ENCODE measurements at regions not wholly inside any gene's neighbourhood (a gene's known extent, or its start where the extent isn't known, plus 50 kb on each side); places are given as distances from the start of the nearest gene placed in this dataset.
"Not testable (repeated sequence)": the region's sequence is repeated elsewhere in the genome, so short reads cannot be mapped to it uniquely, and the experiment has no call there.

GRCh38 chr2:59326581-59327365 is 1085.6 kb upstream of the FANCL start:
- H3K36me3 ChIP-seq (ENCODE audit: control insufficient read depth in 2 of 4, insufficient read depth in 4 of 4, low read length in 3 of 4); H3K23ac ChIP-seq (ENCODE audit: insufficient read length); H3K4ac ChIP-seq (replicated peaks; ENCODE audit: insufficient read length, low read depth, low read length); POLR2A ChIA-PET (ENCODE audit: partially characterized antibody); H2BK15ac ChIP-seq (ENCODE audit: low read length); H2AK5ac ChIP-seq (ENCODE audit: low read depth, low read length); H3K14ac ChIP-seq (ENCODE audit: insufficient read length); H3K9ac ChIP-seq (replicated peaks in 1 of 4; ENCODE audit: extremely low read depth in 1 of 4, low read depth in 3 of 4, low read length in 3 of 4); H2BK120ac ChIP-seq (replicated peaks; ENCODE audit: low read depth, low read length); H2AFZ ChIP-seq (ENCODE audit: low read length); H3K27me3 ChIP-seq (replicated peaks in 1 of 4; ENCODE audit: control insufficient read depth in 3 of 4, extremely low read depth in 1 of 4, insufficient read depth in 3 of 4, low read length in 3 of 4); H3K27ac ChIP-seq (ENCODE audit: low read depth, low read length); DNase-seq (ENCODE audit: low read depth in 1 of 2, low spot score in 2 of 2); H3K23me2 ChIP-seq (ENCODE audit: low read depth, low read length); H3K4me2 ChIP-seq (ENCODE audit: insufficient read depth in 1 of 2, low read depth in 2 of 2, low read length in 2 of 2); H4K91ac ChIP-seq (replicated peaks; ENCODE audit: insufficient read length, low read length); FAIRE-seq; H4K8ac ChIP-seq (ENCODE audit: extremely low read depth, insufficient read depth, low read length); H3K79me1 ChIP-seq (ENCODE audit: low read depth, low read length); H3K79me2 ChIP-seq (ENCODE audit: control insufficient read depth in 1 of 2, insufficient read depth in 2 of 2, low read length in 2 of 2); H4K5ac ChIP-seq (ENCODE audit: insufficient read length, low read depth, low read length); H2BK12ac ChIP-seq (ENCODE audit: low read depth, low read length); H3K4me3 ChIP-seq (ENCODE audit: extremely low read depth in 1 of 4, insufficient read depth in 2 of 4, low read depth in 3 of 4, low read length in 4 of 4); H3K9me3 ChIP-seq (ENCODE audit: insufficient read depth in 2 of 2, low read depth in 1 of 2, low read length in 1 of 2); H3K4me1 ChIP-seq (replicated peaks in 1 of 4; ENCODE audit: control insufficient read depth in 3 of 4, insufficient read depth in 4 of 4, low read length in 3 of 4); H2BK5ac ChIP-seq (ENCODE audit: low read depth, low read length); H3K18ac ChIP-seq (ENCODE audit: extremely low read depth, low read length); H3K56ac ChIP-seq (replicated peaks; ENCODE audit: insufficient read length, low read depth, low read length); H4K20me1 ChIP-seq (replicated peaks in 1 of 2; ENCODE audit: control insufficient read depth in 1 of 2, insufficient read depth in 2 of 2, low read length in 2 of 2); H2BK20ac ChIP-seq (ENCODE audit: low read length); CTCF ChIA-PET (ENCODE audit: partially characterized antibody): not testable (repeated sequence)
- WGBS, 2 experiments (ENCODE audit: extremely low coverage in 1 of 2, insufficient coverage in 1 of 2, insufficient read length in 1 of 2, insufficient replicate concordance in 2 of 2, low coverage in 1 of 2, low lambda C conversion rate in 2 of 2, missing lambda C conversion rate in 1 of 2) = 88% methylated on average over 13 of the region's 14 CpGs; no CpG with 5 or more reads in 1 of the 2 experiments
